ENCODE measurements at regions not wholly inside any gene's neighbourhood (a gene's known extent, or its start where the extent isn't known, plus 50 kb on each side); places are given as distances from the start of the nearest gene placed in this dataset.

DNA sequence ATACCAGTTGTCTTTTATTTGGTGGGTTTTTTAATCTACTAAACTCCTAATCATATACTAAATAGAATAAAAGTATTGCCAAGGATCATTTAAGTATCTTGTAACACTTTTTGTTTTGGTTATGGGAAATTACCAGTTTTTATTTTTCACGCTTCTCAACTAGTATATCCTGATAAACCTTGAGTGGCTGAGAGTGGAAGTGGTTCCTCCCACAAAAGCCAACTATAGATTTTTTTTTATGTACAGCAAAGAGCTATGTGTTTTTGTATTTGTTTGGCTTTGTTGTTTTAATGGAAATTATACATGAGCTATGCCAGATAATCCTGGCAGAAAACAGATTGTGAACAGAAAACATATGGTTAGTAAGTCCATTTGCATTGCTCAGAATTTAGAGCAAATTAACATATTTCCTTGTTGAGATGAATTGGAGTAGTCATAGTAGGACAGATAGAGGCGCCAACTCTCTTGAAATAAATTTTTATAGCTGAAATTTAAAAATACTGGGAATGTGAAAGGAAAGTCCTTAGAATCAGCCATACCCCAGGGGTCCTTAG lies 60.9 kb upstream of the PSMA6 start:
- Histone ChIP-seq H3K36me3 (replicated peaks) (no peaks in the 10 kb centered on the region), H3K4me1 (peaks cover 20% of the 10 kb centered on the region), H3K9me3 (no peaks in the 10 kb centered on the region), H3K4me3 (no peak overlapping the region), H3K27me3 (ENCODE audit: low read depth) (no peaks in the 10 kb centered on the region)
- DNase-seq (ENCODE audit: low spot score in 2 of 2): peak in 1 of 2 experiments; percentile 34
- in situ Hi-C loops (cut with MboI; ENCODE audit: low sequenced_read_pairs): no loop called here

DNA sequence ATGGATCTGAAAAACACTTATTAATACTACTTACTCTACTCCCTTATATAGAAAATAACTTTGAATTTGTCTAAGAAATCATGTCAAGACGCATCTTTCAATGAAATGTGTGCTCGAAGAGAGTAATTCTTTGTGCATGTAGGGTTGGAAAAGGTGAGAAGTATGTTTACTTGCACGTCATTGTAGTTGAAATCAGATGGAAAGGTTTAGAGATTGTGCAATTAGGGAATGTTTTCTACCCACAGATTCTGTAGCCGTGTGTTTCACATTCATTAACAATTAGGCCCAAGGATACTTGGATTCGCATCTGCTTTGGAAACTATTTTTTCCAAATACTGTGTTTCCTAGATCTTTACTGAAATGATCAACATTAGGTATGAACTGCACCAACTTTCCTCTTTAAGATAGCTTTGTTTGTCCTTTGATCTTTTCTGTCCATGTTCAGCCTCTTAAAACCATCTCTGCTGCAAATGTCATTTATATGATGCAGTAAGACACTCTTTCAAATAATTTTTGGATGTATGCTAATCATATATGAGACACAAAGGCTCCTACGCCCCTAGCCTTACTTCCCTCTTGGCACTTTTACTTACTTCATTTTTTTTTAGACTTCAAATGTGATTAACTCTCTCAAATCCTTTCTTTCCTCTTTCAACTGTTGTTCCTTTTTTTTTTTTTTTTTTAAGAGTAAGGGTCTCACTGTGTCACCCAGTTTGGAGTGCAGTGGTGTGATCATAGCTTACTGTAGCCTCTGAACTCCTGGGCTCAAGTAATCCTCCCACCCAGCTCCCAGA lies 58.0 kb upstream of the PSMA6 start:
- H3K36me3 ChIP-seq (replicated peaks): no peaks in the 10 kb centered on the region
- peaks cover 17% of the 10 kb centered on the region for H3K4me1 ChIP-seq
- DNase-seq (ENCODE audit: low spot score in 2 of 2): no peak
- no peaks in the 10 kb centered on the region for H3K9me3 ChIP-seq
- in situ Hi-C loops (cut with MboI; ENCODE audit: low sequenced_read_pairs): no loop called here
- no peak overlapping the region for H3K4me3 ChIP-seq
- H3K27me3 ChIP-seq (ENCODE audit: low read depth): no peaks in the 10 kb centered on the region

DNA sequence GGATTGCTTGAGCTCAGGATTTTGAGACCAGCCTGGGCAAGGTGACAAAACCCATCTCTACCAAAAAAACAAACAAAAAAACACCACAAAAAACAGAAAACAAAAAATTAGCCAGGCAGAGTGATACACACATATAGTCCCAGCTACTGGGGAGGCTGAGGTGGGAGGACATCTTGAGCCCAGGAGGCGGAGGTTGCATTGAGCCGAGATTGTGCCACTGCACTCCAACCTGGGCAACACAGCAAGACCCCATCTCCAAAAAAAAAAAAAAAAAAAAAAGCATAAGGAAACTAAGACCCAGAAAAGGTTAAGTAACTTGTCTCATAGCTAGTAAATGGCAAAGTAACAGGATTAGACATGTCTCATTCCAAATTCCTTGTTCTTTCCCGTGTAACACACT lies 56.3 kb upstream of the PSMA6 start:
- in situ Hi-C loops (cut with MboI; ENCODE audit: low sequenced_read_pairs): no loop called here

GRCh38 chr14:35236806-35237205 lies 55.4 kb upstream of the PSMA6 start:
- H3K9me3 ChIP-seq: no peaks in the 10 kb centered on the region
- no peaks in the 10 kb centered on the region for H3K27me3 ChIP-seq (ENCODE audit: low read depth)
- no peaks in the 10 kb centered on the region for H3K36me3 ChIP-seq (replicated peaks)
- no peak for DNase-seq (ENCODE audit: low spot score in 2 of 2)
- in situ Hi-C loops (cut with MboI; ENCODE audit: low sequenced_read_pairs): no loop called here
- no peak overlapping the region for H3K4me3 ChIP-seq
- H3K4me1 ChIP-seq: peaks cover under 1% of the 10 kb centered on the region; the same call in 1 of the 2 replicates

More for the DNA sequence above, 56.3 kb upstream of the PSMA6 start:
- Histone ChIP-seq H3K27me3 (ENCODE audit: low read depth) (no peaks in the 10 kb centered on the region), H3K4me1 (peaks cover 10% of the 10 kb centered on the region), H3K9me3 (no peaks in the 10 kb centered on the region), H3K4me3 (no peak overlapping the region), H3K36me3 (replicated peaks) (no peaks in the 10 kb centered on the region)
- no peak for DNase-seq (ENCODE audit: low spot score in 2 of 2)

DNA sequence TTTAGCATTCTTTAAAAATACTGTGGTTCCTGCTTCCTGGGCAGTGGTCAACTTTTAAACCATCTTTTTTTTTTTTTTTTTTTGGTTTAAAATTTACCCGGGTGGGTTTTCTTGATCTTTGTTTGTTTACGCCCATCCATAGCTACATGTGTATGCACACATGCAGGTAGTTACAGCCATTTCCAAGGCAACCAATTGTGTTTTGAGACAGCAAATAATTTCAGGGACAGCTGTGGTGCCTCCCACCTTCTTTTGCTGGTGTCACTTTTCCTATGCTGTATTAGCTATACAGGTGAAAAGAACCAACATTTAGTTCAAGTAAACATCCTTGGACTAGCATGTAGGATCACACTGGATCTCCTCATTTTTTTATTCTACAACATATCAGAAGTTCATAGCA lies 52.0 kb upstream of the PSMA6 start:
- DNase-seq (ENCODE audit: low spot score in 2 of 2): no peak
- Histone ChIP-seq H3K9me3 (no peaks in the 10 kb centered on the region), H3K36me3 (replicated peaks) (no peaks in the 10 kb centered on the region; the same call in 1 of the 2 replicates), H3K4me3 (no peak overlapping the region), H3K27me3 (ENCODE audit: low read depth) (no peaks in the 10 kb centered on the region), H3K4me1 (peaks cover 13% of the 10 kb centered on the region)
- in situ Hi-C loops (cut with MboI; ENCODE audit: low sequenced_read_pairs): no loop called here

Data from HAP-1 (cell line).